ENCODE measurements at regions not wholly inside any gene's neighbourhood (a gene's known extent, or its start where the extent isn't known, plus 50 kb on each side); places are given as distances from the start of the nearest gene placed in this dataset.

- no peaks in the 10 kb centered on the region for H3F3A ChIP-seq (replicated peaks; ENCODE audit: low read depth)
- peaks cover 22% of the 10 kb centered on the region for H3K4me1 Mint-ChIP-seq
- DNase-seq (ENCODE audit: low spot score) (no peak), ATAC-seq (no peak)
- no peak for TF ChIP-seq STAT1 (IDR thresholded peaks at IDR 0.05; ENCODE audit: unreplicated experiment)
- TF ChIP-seq EZH2 (IDR thresholded peaks at IDR 0.05; ENCODE audit: low read depth, unreplicated experiment) = no peak
- no peak for TF ChIP-seq CTCF (conservative IDR thresholded peaks at IDR 0.05; ENCODE audit: low read depth in 2 of 2)
- H3K79me2 ChIP-seq (replicated peaks; ENCODE audit: insufficient read depth) = no peaks in the 10 kb centered on the region
- H3K9me3 Mint-ChIP-seq = no peaks in the 10 kb centered on the region; the same call in 1 of the 3 replicates
- no peaks in the 10 kb centered on the region for H3K27me3 ChIP-seq (ENCODE audit: insufficient read depth)
- H2AFZ ChIP-seq = no peak overlapping the region; the same call in 1 of the 2 replicates
- no peaks in the 10 kb centered on the region for H3K36me3 ChIP-seq (ENCODE audit: insufficient read depth)
- peaks cover 15% of the 10 kb centered on the region for H3K4me1 ChIP-seq (ENCODE audit: insufficient read depth)
- no peaks in the 10 kb centered on the region for H3K36me3 Mint-ChIP-seq (ENCODE audit: low read depth)
- no peaks in the 10 kb centered on the region for H4K20me1 ChIP-seq (replicated peaks; ENCODE audit: insufficient read depth)
- peaks cover 11% of the 10 kb centered on the region; the same call in 1 of the 2 replicates for H3K9me2 ChIP-seq (ENCODE audit: insufficient read depth)
- no peak overlapping the region for H3K4me3 ChIP-seq
- H3K27me3 Mint-ChIP-seq (ENCODE audit: insufficient read depth, low read depth, poor library complexity) = no peaks in the 10 kb centered on the region
- no peak overlapping the region for H3K4me3 Mint-ChIP-seq
- no peak overlapping the region for H3K27ac ChIP-seq (ENCODE audit: low read depth)
- H3K4me2 ChIP-seq = no peak overlapping the region
- no peak overlapping the region for H3K27ac Mint-ChIP-seq
Measured at GRCh38 chr3:27657871-27658270, 64.3 kb downstream of the EOMES start.

GRCh38 chr3:27657404-27657803 is 64.7 kb downstream of the EOMES start:
- H3K9me3 Mint-ChIP-seq = no peaks in the 10 kb centered on the region; the same call in 1 of the 3 replicates
- Histone ChIP-seq H3K4me3 (no peak overlapping the region), H3K36me3 (ENCODE audit: insufficient read depth) (no peaks in the 10 kb centered on the region), H2AFZ (no peak overlapping the region), H4K20me1 (replicated peaks; ENCODE audit: insufficient read depth) (no peaks in the 10 kb centered on the region), H3K27ac (ENCODE audit: low read depth) (no peak overlapping the region), H3K9me2 (ENCODE audit: insufficient read depth) (peaks cover 11% of the 10 kb centered on the region; the same call in 1 of the 2 replicates), H3K4me2 (no peak overlapping the region), H3K27me3 (ENCODE audit: insufficient read depth) (no peaks in the 10 kb centered on the region), H3F3A (replicated peaks; ENCODE audit: low read depth) (no peaks in the 10 kb centered on the region), H3K79me2 (replicated peaks; ENCODE audit: insufficient read depth) (no peaks in the 10 kb centered on the region), H3K4me1 (ENCODE audit: insufficient read depth) (peaks cover 19% of the 10 kb centered on the region)
- H3K4me1 Mint-ChIP-seq = peaks cover 24% of the 10 kb centered on the region
- ATAC-seq (no peak), DNase-seq (ENCODE audit: low spot score) (no peak)
- H3K4me3 Mint-ChIP-seq = no peak overlapping the region
- no peak overlapping the region for H3K27ac Mint-ChIP-seq
- no peaks in the 10 kb centered on the region for H3K36me3 Mint-ChIP-seq (ENCODE audit: low read depth)
- H3K27me3 Mint-ChIP-seq (ENCODE audit: insufficient read depth, low read depth, poor library complexity) = no peaks in the 10 kb centered on the region
- no peak for TF ChIP-seq ETS1 (IDR thresholded peaks at IDR 0.05)
- TF ChIP-seq ZNF462 (CRISPR knock-in tag; IDR thresholded peaks at IDR 0.05) = no peak
- no peak for TF ChIP-seq STAT1 (IDR thresholded peaks at IDR 0.05; ENCODE audit: unreplicated experiment)
- no peak for TF ChIP-seq ZNF114 (CRISPR knock-in tag; IDR thresholded peaks at IDR 0.05)
- TF ChIP-seq CTCF (conservative IDR thresholded peaks at IDR 0.05; ENCODE audit: low read depth in 2 of 2) = no peak
- TF ChIP-seq NANOG (IDR thresholded peaks at IDR 0.05; ENCODE audit: borderline replicate concordance) = no peak
- TF ChIP-seq JUNB (IDR thresholded peaks at IDR 0.05; ENCODE audit: unreplicated experiment) = no peak
- TF ChIP-seq EZH2 (IDR thresholded peaks at IDR 0.05; ENCODE audit: low read depth, unreplicated experiment) = no peak

All from GM23338 (cell line).